ENCODE measurements at regions not wholly inside any gene's neighbourhood (a gene's known extent, or its start where the extent isn't known, plus 50 kb on each side); places are given as distances from the start of the nearest gene placed in this dataset.

DNA sequence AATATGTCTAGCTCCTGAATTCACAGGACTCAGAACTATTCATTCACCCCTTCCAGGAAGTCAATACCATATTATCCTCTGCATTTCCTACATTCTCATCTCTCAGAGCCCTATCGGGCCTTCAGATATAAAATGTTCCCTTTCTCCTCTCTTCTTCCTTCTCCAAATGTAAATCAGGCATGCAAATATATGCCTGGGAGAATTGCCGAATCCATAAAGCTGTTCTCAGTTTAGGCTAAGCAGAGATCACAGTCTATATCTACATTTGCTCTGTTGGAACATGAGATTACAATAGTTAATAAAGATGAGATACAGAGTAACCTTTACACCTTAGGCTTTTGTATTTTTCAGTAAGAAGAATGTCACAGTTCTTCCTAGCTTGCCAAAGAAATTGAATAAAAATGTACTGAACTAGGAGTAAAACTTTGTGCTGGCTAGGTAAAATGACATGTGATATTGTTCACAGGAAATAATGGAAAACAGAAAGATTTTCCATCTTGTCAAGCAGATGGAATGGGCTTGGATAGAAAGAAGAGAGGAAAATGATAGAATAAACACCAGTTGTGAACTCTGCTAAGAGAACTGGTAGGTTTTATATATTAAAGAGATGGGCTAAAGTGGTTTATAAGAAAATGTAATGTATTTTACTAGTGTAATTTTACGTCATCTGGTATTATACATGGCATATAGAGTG lies 161.5 kb downstream of the NRIP1 start:
- no peak for TF ChIP-seq CTCF (IDR thresholded peaks at IDR 0.05)
- TF ChIP-seq POLR2A (IDR thresholded peaks at IDR 0.05), result no peak
